OCI-LY7 (cell line): ENCODE measurements at regions not wholly inside any gene's neighbourhood (a gene's known extent, or its start where the extent isn't known, plus 50 kb on each side); places are given as distances from the start of the nearest gene placed in this dataset.

Experiments used
- BruUV-seq: library from RNA; stranded (reverse); fragments of 400-500 nt; replicated peaks from 2 replicates; lab custom pipeline; 2021; lab: Mats Ljungman, UMichigan
- CTCF ChIA-PET: fragments of 300-600 bp; sonication (Branson Sonifier 250); formaldehyde crosslinking; loops from one replicate; lab custom pipeline; 2022; ENCODE audit warnings: antibody characterized with exemption; ENCODE audit not compliant: unreplicated experiment; lab: Charles Lee
- POLR2A ChIA-PET: fragments of 300-600 bp; sonication (Branson Sonifier 250); formaldehyde crosslinking; loops from one replicate; lab custom pipeline; 2022; ENCODE audit warnings: antibody characterized with exemption; lab: Charles Lee
- DNase-seq: peaks from one replicate; pipeline ENCODE4 v3.0.0-alpha.2; 2015; ENCODE audit warnings: low spot score
- H2AFZ ChIP-seq: fragments of 200-600 bp; sonication (generic), shearing (Covaris generic); 2 replicates; pipeline ENCODE4 v1.6.1; 2014; ENCODE audit warnings: mild to moderate bottlenecking, antibody characterized with exemption, low read length, moderate library complexity
- H3K27ac ChIP-seq: fragments of 200-600 bp; sonication (generic); 2 replicates; pipeline ENCODE4 v1.5.1; 2014; ENCODE audit warnings: mixed run types, low read depth, mild to moderate bottlenecking, moderate library complexity, low read length, inconsistent platforms; ENCODE audit not compliant: poor library complexity, severe bottlenecking
- H3K36me3 ChIP-seq: fragments of 200-600 bp; sonication (generic); 2 replicates; pipeline ENCODE4 v1.6.1; 2014; ENCODE audit warnings: mild to moderate bottlenecking, antibody characterized with exemption, low read length, moderate library complexity, mixed read lengths; ENCODE audit not compliant: insufficient read depth
- H3K4me1 ChIP-seq: fragments of 200-600 bp; sonication (generic); 2 replicates; pipeline ENCODE4 v1.5.1; 2014; ENCODE audit warnings: mild to moderate bottlenecking, low read length; ENCODE audit not compliant: insufficient read depth, poor library complexity, severe bottlenecking
- H3K4me2 ChIP-seq: fragments of 200-600 bp; sonication (generic); 2 replicates; pipeline ENCODE4 v1.6.1; 2014; ENCODE audit warnings: mild to moderate bottlenecking, low read length
- H3K4me3 ChIP-seq: fragments of 200-600 bp; sonication (generic); 2 replicates; pipeline ENCODE4 v1.5.1; 2014; ENCODE audit warnings: mild to moderate bottlenecking, low read depth, low read length; ENCODE audit not compliant: poor library complexity, severe bottlenecking
- H3K79me2 ChIP-seq: fragments of 200-600 bp; sonication (generic); 2 replicates; pipeline ENCODE4 v1.6.1; 2016; ENCODE audit warnings: low read depth, mild to moderate bottlenecking, low read length, moderate library complexity, mixed read lengths; ENCODE audit not compliant: insufficient read depth
- H3K9me2 ChIP-seq: fragments of 200-600 bp; sonication (generic); 2 replicates; pipeline ENCODE4 v1.6.1; 2016; ENCODE audit warnings: mild to moderate bottlenecking, low read length, mixed read lengths; ENCODE audit not compliant: insufficient read depth
- H3K9me3 ChIP-seq: fragments of 200-600 bp; sonication (generic); 2 replicates; pipeline ENCODE4 v1.6.1; 2014; ENCODE audit warnings: mild to moderate bottlenecking, mixed run types, low read length, mixed read lengths
- H4K20me1 ChIP-seq: fragments of 200-600 bp; sonication (generic); 2 replicates; pipeline ENCODE4 v1.6.1; 2014; ENCODE audit warnings: mild to moderate bottlenecking, antibody characterized with exemption, low read length, moderate library complexity, mixed read lengths; ENCODE audit not compliant: insufficient read depth
- CTCF ChIP-seq: fragments of 200-600 bp; sonication (generic); conservative IDR thresholded peaks from 2 replicates; pipeline ENCODE4 v1.5.1; 2014; ENCODE audit warnings: mild to moderate bottlenecking, antibody characterized with exemption, low read length, moderate library complexity, mixed read lengths
- EZH2phosphoT487 ChIP-seq: fragments of 200-600 bp; sonication (generic); IDR thresholded peaks from 2 replicates; pipeline ENCODE4 v1.6.1; 2018; ENCODE audit warnings: low read depth, borderline replicate concordance, mild to moderate bottlenecking, mixed run types, antibody characterized with exemption, low read length, moderate library complexity, mixed read lengths
- intact Hi-C: fragments of 100-400 bp; cut with micrococcal nuclease; formaldehyde crosslinking; loops from one replicate; pipeline ENCODE4 v1.10.0; 2022; ENCODE audit not compliant: unreplicated experiment

GRCh38 chr6:68038815-68039408 is 596.2 kb upstream of the ADGRB3 start:
- no peak for TF ChIP-seq EZH2phosphoT487
- no peak for TF ChIP-seq CTCF
- Histone ChIP-seq H3K36me3 (no peaks in the 10 kb centered on the region), H3K4me3 (no peak overlapping the region), H4K20me1 (no peaks in the 10 kb centered on the region), H3K9me2 (no peaks in the 10 kb centered on the region), H3K9me3 (no peaks in the 10 kb centered on the region), H3K79me2 (no peaks in the 10 kb centered on the region), H3K4me1 (no peaks in the 10 kb centered on the region), H3K4me2 (no peak overlapping the region), H3K27ac (no peak overlapping the region), H2AFZ (no peak overlapping the region)
- no peak for DNase-seq
- POLR2A ChIA-PET: interaction anchor here (0.7 kb wide), 1 partner anchor 902 kb away, joined by 3 read pairs; no protein-coding TSS in a partner anchor
- BruUV-seq: no TSS peak
- intact Hi-C loops: no loop called here
- CTCF ChIA-PET: no interaction called here

GRCh38 chr6:68032217-68032616 is 602.9 kb upstream of the ADGRB3 start:
- no peak for TF ChIP-seq EZH2phosphoT487
- no peak for TF ChIP-seq CTCF
- no peak overlapping the region for H2AFZ ChIP-seq
- H3K9me2 ChIP-seq: no peaks in the 10 kb centered on the region
- no peak overlapping the region for H3K4me2 ChIP-seq
- no peaks in the 10 kb centered on the region for H3K36me3 ChIP-seq
- intact Hi-C loops: no loop called here
- no peaks in the 10 kb centered on the region for H3K9me3 ChIP-seq
- DNase-seq: no peak
- no peaks in the 10 kb centered on the region for H3K79me2 ChIP-seq
- POLR2A ChIA-PET: no interaction called here
- no peak overlapping the region for H3K27ac ChIP-seq
- no TSS peak for BruUV-seq
- no peaks in the 10 kb centered on the region for H3K4me1 ChIP-seq
- H3K4me3 ChIP-seq: no peak overlapping the region
- CTCF ChIA-PET: no interaction called here
- no peaks in the 10 kb centered on the region for H4K20me1 ChIP-seq

GRCh38 chr6:68031054-68031453 is 604.0 kb upstream of the ADGRB3 start:
- CTCF ChIA-PET: no interaction called here
- Histone ChIP-seq H2AFZ (no peak overlapping the region), H3K4me3 (no peak overlapping the region), H4K20me1 (no peaks in the 10 kb centered on the region), H3K4me1 (no peaks in the 10 kb centered on the region), H3K4me2 (no peak overlapping the region), H3K9me2 (no peaks in the 10 kb centered on the region), H3K36me3 (no peaks in the 10 kb centered on the region), H3K79me2 (no peaks in the 10 kb centered on the region), H3K9me3 (no peaks in the 10 kb centered on the region), H3K27ac (no peak overlapping the region)
- POLR2A ChIA-PET: no interaction called here
- BruUV-seq: no TSS peak
- TF ChIP-seq CTCF (no peak), EZH2phosphoT487 (no peak)
- intact Hi-C loops: no loop called here
- DNase-seq: no peak
